Astrocyte (in vitro differentiated cells and primary cell): ENCODE measurements at regions not wholly inside any gene's neighbourhood (a gene's known extent, or its start where the extent isn't known, plus 50 kb on each side); places are given as distances from the start of the nearest gene placed in this dataset.

Source experiments
- EZH2 ChIP-seq: IDR thresholded peaks from 2 replicates; pipeline ENCODE4 v1.6.1; 2012; ENCODE audit warnings: mild to moderate bottlenecking, low read length, inconsistent platforms; ENCODE audit not compliant: insufficient read depth
- TF ChIP-seq, protein P1 (sequence below): IDR thresholded peaks from 2 replicates; pipeline ENCODE4 v1.5.1; 2011; ENCODE audit warnings: low read depth, mild to moderate bottlenecking, inconsistent platforms, low read length, moderate library complexity; ENCODE audit not compliant: insufficient read depth

DNA sequence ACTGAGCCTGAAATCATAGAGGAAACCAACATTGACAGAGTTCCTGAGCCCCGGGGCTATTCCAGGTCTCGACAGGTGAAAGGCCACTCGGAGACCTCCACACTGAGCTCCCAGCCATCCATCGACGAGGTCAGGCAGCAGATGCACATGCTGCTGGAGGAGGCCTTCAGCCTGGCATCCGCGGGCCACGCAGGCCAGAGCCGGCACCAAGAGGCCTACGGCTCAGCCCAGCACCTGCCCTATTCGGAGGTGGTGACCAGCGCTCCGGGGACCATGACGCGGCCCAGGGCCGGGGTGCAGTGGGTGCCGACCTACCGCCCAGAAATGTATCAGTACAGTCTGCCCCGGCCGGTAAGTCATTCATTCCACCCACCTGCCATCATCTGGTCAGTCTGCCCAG is 54.9 kb downstream of the C11orf91 start:
- TF ChIP-seq, protein P1, sequence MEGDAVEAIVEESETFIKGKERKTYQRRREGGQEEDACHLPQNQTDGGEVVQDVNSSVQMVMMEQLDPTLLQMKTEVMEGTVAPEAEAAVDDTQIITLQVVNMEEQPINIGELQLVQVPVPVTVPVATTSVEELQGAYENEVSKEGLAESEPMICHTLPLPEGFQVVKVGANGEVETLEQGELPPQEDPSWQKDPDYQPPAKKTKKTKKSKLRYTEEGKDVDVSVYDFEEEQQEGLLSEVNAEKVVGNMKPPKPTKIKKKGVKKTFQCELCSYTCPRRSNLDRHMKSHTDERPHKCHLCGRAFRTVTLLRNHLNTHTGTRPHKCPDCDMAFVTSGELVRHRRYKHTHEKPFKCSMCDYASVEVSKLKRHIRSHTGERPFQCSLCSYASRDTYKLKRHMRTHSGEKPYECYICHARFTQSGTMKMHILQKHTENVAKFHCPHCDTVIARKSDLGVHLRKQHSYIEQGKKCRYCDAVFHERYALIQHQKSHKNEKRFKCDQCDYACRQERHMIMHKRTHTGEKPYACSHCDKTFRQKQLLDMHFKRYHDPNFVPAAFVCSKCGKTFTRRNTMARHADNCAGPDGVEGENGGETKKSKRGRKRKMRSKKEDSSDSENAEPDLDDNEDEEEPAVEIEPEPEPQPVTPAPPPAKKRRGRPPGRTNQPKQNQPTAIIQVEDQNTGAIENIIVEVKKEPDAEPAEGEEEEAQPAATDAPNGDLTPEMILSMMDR: no peak
- TF ChIP-seq EZH2: no peak
